Neural cell (in vitro differentiated cells): ENCODE measurements at regions not wholly inside any gene's neighbourhood (a gene's known extent, or its start where the extent isn't known, plus 50 kb on each side); places are given as distances from the start of the nearest gene placed in this dataset.

Experiments
- H2AFZ ChIP-seq: fragments of 200-600, 300-800 bp; sonication (generic), shearing (Covaris generic); 2 replicates; pipeline ENCODE4 v1.6.0; 2014; ENCODE audit warnings: low read depth, mild to moderate bottlenecking, antibody characterized with exemption, low read length, moderate library complexity
- H3F3A ChIP-seq: fragments of 200-600 bp; shearing (Covaris generic); 2 replicates; pipeline ENCODE4 v1.6.1; 2016; ENCODE audit warnings: mild to moderate bottlenecking, moderate library complexity, mixed read lengths, antibody characterized with exemption, low read length; ENCODE audit not compliant: insufficient read depth, poor library complexity, severe bottlenecking
- H3K27ac ChIP-seq: fragments of 200-600, 300-800 bp; sonication (generic), shearing (Covaris generic); 2 replicates; pipeline ENCODE4 v1.5.1; 2014; ENCODE audit warnings: mild to moderate bottlenecking, low read length, moderate library complexity
- H3K27me3 ChIP-seq: fragments of 300-800, 200-600 bp; sonication (generic), shearing (Covaris generic); 2 replicates; pipeline ENCODE4 v1.6.0; 2014; ENCODE audit warnings: mild to moderate bottlenecking, low read depth, low read length, moderate library complexity; ENCODE audit not compliant: insufficient read depth
- H3K36me3 ChIP-seq: fragments of 300-800, 200-600 bp; sonication (generic), shearing (Covaris generic); 2 replicates; pipeline ENCODE4 v1.5.1; 2014; ENCODE audit warnings: mild to moderate bottlenecking, antibody characterized with exemption, low read length, moderate library complexity; ENCODE audit not compliant: insufficient read depth
- H3K4me2 ChIP-seq: fragments of 300-800, 200-600 bp; sonication (generic), shearing (Covaris generic); 2 replicates; pipeline ENCODE4 v1.6.0; 2014; ENCODE audit warnings: mild to moderate bottlenecking, low read length
- H3K4me3 ChIP-seq: fragments of 300-800, 200-600 bp; sonication (generic), shearing (Covaris generic); 2 replicates; pipeline ENCODE4 v1.5.1; 2014; ENCODE audit warnings: mild to moderate bottlenecking, low read length, moderate library complexity
- H3K79me2 ChIP-seq: fragments of 200-600 bp; shearing (Covaris generic); replicated peaks from 2 replicates; pipeline ENCODE4 v1.6.0; 2014; ENCODE audit warnings: mild to moderate bottlenecking, low read length, moderate library complexity; ENCODE audit not compliant: insufficient read depth
- H3K9ac ChIP-seq: fragments of 300-800, 200-600 bp; sonication (generic), shearing (Covaris generic); 2 replicates; pipeline ENCODE4 v1.6.1; 2016; ENCODE audit warnings: mild to moderate bottlenecking, low read length, mixed read lengths
- H3K9me2 ChIP-seq: fragments of 200-600 bp; shearing (Covaris generic); 2 replicates; pipeline ENCODE4 v1.6.1; 2016; ENCODE audit warnings: mild to moderate bottlenecking, low read length, mixed read lengths; ENCODE audit not compliant: insufficient read depth
- H3K9me3 ChIP-seq: fragments of 200-600, 300-800 bp; sonication (generic), shearing (Covaris generic); 2 replicates; pipeline ENCODE4 v1.6.1; 2016; ENCODE audit warnings: mild to moderate bottlenecking, mixed run types, low read length, moderate library complexity, mixed read lengths
- H4K20me1 ChIP-seq: fragments of 200-600 bp; shearing (Covaris generic); 2 replicates; pipeline ENCODE4 v1.6.1; 2016; ENCODE audit warnings: mild to moderate bottlenecking, mixed run types; ENCODE audit not compliant: insufficient read depth
- EP300 ChIP-seq: fragments of 450-650 bp; conservative IDR thresholded peaks from 2 replicates; pipeline ENCODE4 v1.6.1; 2014; ENCODE audit warnings: antibody characterized with exemption, mild to moderate bottlenecking, moderate library complexity; ENCODE audit not compliant: poor library complexity, severe bottlenecking
- EZH2 ChIP-seq: fragments of 200-600, 300-800 bp; shearing (Covaris generic), sonication (generic); IDR thresholded peaks from 2 replicates; pipeline ENCODE4 v1.6.1; 2014; ENCODE audit warnings: antibody characterized with exemption, low read length, borderline replicate concordance, mild to moderate bottlenecking; ENCODE audit not compliant: insufficient read depth, poor library complexity, severe bottlenecking
- MXI1 ChIP-seq: fragments of 450-650 bp; conservative IDR thresholded peaks from 2 replicates; pipeline ENCODE4 v1.6.1; 2014; ENCODE audit warnings: antibody characterized with exemption, mild to moderate bottlenecking; ENCODE audit not compliant: poor library complexity, severe bottlenecking
- POLR2AphosphoS5 ChIP-seq: IDR thresholded peaks from 2 replicates; pipeline ENCODE4 v1.6.1; 2012
- RAD21 ChIP-seq: fragments of 450-650 bp; conservative IDR thresholded peaks from 2 replicates; pipeline ENCODE4 v1.6.1; 2014; ENCODE audit warnings: antibody characterized with exemption, mild to moderate bottlenecking, moderate library complexity
- SMC3 ChIP-seq: fragments of 450-650 bp; conservative IDR thresholded peaks from 2 replicates; pipeline ENCODE4 v1.6.1; 2014; ENCODE audit warnings: antibody characterized with exemption, mild to moderate bottlenecking, moderate library complexity; ENCODE audit not compliant: poor library complexity
- TAF1 ChIP-seq: IDR thresholded peaks from 2 replicates; pipeline ENCODE4 v1.6.1; 2012; ENCODE audit warnings: low read depth
- TF ChIP-seq, protein P1 (sequence below): fragments of 450-650 bp; IDR thresholded peaks from 2 replicates; pipeline ENCODE4 v1.5.1; 2014; ENCODE audit warnings: antibody characterized with exemption, mild to moderate bottlenecking, moderate library complexity; ENCODE audit not compliant: poor library complexity, severe bottlenecking
- TF ChIP-seq, protein P2 (sequence below): IDR thresholded peaks from 2 replicates; pipeline ENCODE4 v1.6.1; 2012; ENCODE audit warnings: borderline replicate concordance

DNA sequence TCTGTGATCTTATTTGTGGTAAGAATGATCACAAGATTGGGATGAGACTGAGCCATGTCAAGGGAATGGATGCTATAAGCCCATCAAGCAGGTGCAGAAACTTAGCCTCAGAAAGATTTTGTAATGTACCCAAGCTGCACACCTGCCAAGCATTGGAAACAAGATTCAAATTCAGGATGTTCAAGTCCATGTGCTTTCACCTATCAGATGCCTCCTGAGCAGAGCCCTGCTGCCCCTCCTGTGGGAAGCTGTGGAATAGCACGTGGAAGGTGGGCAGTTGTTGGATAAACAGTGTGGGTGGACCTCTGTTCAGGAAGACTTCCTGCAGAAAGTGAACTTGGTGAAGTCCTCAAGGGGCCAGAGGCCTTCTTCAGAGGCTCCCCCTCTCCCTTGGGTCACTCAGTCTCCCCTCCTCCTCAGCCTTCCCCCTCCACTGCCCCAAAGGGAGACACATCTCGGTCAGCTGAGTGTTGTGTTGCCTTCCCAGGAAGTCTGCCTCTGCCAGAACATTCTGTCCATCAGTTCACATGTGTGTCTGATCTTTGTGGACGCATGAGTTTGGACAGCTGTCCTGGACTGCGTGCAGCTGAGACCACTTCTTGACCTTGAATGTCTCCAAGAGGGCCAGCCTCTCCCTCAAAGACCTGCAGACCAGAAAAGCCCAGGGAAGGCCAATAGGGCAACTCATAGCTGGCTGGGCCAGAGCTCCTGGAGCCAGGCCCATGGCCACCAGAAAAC, 186.1 kb downstream of the INHBB start:
- no peak overlapping the region for H2AFZ ChIP-seq

DNA sequence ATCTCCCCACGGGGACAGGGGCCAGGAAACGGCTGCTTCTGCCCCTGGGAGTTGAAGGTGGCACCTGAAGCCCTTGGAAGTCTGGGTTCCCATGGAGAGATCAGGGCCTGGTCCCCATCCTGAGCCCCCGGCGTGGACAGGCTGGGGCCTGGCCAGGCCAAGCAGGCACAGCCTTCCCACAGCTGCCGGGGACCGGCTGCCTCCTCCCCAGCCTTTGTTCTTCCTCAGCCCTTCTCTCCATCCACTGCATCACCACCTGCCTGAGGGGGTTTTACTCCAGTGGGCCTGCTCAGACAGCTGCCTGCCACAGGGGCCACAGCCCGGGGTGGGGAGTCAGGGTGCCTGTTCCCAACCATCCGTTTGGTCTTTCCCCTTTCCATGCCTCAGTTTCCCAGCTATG, 187.7 kb downstream of the INHBB start:
- Histone ChIP-seq H3K4me3 (no peak overlapping the region), H3K27ac (no peak overlapping the region), H3K9me2 (no peaks in the 10 kb centered on the region), H3F3A (no peaks in the 10 kb centered on the region), H3K36me3 (no peaks in the 10 kb centered on the region), H3K79me2 (no peaks in the 10 kb centered on the region), H3K9ac (no peak overlapping the region), H2AFZ (no peak overlapping the region), H3K27me3 (no peaks in the 10 kb centered on the region), H3K4me2 (no peak overlapping the region), H3K9me3 (peaks cover 4% of the 10 kb centered on the region), H4K20me1 (no peaks in the 10 kb centered on the region)
- TF ChIP-seq MXI1, result no peak
- no peak for TF ChIP-seq EZH2
- no peak for TF ChIP-seq SMC3
- TF ChIP-seq RAD21, result no peak
- no peak for TF ChIP-seq EP300
- no peak for TF ChIP-seq TAF1
- TF ChIP-seq, protein P1, sequence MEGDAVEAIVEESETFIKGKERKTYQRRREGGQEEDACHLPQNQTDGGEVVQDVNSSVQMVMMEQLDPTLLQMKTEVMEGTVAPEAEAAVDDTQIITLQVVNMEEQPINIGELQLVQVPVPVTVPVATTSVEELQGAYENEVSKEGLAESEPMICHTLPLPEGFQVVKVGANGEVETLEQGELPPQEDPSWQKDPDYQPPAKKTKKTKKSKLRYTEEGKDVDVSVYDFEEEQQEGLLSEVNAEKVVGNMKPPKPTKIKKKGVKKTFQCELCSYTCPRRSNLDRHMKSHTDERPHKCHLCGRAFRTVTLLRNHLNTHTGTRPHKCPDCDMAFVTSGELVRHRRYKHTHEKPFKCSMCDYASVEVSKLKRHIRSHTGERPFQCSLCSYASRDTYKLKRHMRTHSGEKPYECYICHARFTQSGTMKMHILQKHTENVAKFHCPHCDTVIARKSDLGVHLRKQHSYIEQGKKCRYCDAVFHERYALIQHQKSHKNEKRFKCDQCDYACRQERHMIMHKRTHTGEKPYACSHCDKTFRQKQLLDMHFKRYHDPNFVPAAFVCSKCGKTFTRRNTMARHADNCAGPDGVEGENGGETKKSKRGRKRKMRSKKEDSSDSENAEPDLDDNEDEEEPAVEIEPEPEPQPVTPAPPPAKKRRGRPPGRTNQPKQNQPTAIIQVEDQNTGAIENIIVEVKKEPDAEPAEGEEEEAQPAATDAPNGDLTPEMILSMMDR, result no peak
- TF ChIP-seq, protein P2, sequence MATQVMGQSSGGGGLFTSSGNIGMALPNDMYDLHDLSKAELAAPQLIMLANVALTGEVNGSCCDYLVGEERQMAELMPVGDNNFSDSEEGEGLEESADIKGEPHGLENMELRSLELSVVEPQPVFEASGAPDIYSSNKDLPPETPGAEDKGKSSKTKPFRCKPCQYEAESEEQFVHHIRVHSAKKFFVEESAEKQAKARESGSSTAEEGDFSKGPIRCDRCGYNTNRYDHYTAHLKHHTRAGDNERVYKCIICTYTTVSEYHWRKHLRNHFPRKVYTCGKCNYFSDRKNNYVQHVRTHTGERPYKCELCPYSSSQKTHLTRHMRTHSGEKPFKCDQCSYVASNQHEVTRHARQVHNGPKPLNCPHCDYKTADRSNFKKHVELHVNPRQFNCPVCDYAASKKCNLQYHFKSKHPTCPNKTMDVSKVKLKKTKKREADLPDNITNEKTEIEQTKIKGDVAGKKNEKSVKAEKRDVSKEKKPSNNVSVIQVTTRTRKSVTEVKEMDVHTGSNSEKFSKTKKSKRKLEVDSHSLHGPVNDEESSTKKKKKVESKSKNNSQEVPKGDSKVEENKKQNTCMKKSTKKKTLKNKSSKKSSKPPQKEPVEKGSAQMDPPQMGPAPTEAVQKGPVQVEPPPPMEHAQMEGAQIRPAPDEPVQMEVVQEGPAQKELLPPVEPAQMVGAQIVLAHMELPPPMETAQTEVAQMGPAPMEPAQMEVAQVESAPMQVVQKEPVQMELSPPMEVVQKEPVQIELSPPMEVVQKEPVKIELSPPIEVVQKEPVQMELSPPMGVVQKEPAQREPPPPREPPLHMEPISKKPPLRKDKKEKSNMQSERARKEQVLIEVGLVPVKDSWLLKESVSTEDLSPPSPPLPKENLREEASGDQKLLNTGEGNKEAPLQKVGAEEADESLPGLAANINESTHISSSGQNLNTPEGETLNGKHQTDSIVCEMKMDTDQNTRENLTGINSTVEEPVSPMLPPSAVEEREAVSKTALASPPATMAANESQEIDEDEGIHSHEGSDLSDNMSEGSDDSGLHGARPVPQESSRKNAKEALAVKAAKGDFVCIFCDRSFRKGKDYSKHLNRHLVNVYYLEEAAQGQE, result no peak
- TF ChIP-seq POLR2AphosphoS5, result no peak

More for the DNA sequence above, 186.1 kb downstream of the INHBB start:
- Histone ChIP-seq H3K9me3 (peaks cover 4% of the 10 kb centered on the region), H3K36me3 (no peaks in the 10 kb centered on the region), H3K4me2 (no peak overlapping the region), H3K4me3 (no peak overlapping the region), H3K27me3 (no peaks in the 10 kb centered on the region), H3K9me2 (no peaks in the 10 kb centered on the region), H3F3A (no peaks in the 10 kb centered on the region), H3K27ac (no peak overlapping the region), H3K9ac (no peak overlapping the region), H3K79me2 (no peaks in the 10 kb centered on the region), H4K20me1 (no peaks in the 10 kb centered on the region)
- TF ChIP-seq EZH2 (no peak), RAD21 (no peak), MXI1 (no peak), POLR2AphosphoS5 (no peak), SMC3 (no peak), TAF1 (no peak), EP300 (no peak)
- TF ChIP-seq, protein P1, result no peak
- TF ChIP-seq, protein P2, result no peak
